NCI-H1105 treated with DMSO at 0.1 percent for 48 hours (cell line): ENCODE measurements at regions not wholly inside any gene's neighbourhood (a gene's known extent, or its start where the extent isn't known, plus 50 kb on each side); places are given as distances from the start of the nearest gene placed in this dataset.

ENCODE experiments used
- DNase-seq: peaks from one replicate; lab custom pipeline; 2025; lab: John Stamatoyannopoulos, UW

GRCh38 chr2:103496850-103497249, 735.0 kb downstream of the TMEM182 start:
- DNase-seq: no peak

DNA sequence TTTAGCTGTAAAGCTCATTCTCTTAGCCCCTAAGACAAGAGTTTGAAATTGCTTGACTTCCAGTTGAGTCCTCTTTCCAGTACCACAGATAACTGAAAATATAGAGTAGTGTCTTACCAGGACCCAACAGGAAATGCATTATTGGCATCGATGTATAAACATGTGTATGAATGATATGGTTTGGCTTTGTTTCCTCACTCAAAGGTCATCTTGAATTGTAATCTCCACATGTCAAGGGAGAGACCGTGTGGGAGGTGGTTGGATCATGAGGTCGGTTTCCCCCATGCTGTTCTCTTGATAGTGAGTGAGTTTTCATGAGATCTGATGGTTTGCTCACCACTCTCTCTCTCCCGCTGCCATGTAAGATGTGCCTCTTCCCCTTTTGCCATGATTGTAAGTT, 745.0 kb downstream of the TMEM182 start:
- no peak for DNase-seq

DNA sequence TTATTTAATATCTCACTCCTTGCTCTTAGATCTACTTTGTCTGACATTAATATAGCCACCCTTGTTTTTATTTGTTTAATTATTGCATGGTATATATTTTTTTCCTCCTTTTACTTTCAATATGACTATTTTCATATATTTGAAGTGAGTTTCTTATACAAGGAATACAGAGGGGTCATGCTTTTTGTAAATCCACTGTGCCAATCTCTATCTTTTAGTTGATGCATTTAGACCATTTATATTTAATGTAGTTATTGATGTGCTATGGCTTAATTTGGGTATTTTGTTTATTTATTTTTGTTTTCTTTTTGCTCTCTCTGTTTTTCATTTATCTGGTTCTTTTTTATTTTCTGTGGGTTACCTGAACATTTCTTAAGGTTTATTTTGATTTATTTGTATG, 750.6 kb downstream of the TMEM182 start:
- DNase-seq: no peak

- no peak for DNase-seq
These were observed 758.7 kb downstream of the TMEM182 start for GRCh38 chr2:103520547-103520946.

GRCh38 chr2:103525756-103526155, 763.9 kb downstream of the TMEM182 start:
- DNase-seq: no peak

GRCh38 chr2:103526757-103527156, 764.9 kb downstream of the TMEM182 start:
- no peak for DNase-seq

DNA sequence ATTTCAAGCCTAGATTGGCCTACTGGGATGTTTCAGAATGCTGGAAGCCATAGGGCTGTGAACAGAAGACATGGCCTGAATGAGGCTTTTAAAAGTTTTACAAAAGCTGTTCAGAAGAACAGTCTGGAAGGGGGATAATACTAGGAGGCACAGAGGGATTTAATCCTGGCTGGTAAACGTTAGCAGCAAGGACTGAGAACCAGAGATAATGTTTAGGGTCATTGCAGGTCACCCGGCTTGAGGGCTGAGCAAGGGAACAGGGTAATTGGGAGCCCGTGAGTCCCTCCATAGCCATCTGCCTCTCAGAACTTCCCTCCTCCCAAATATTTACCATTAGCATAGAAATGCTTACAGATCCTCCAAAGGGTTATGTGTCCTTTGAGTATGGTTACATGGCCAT, 765.4 kb downstream of the TMEM182 start:
- no peak for DNase-seq

- DNase-seq: no peak
These were observed 768.1 kb downstream of the TMEM182 start for GRCh38 chr2:103529798-103530502.

GRCh38 chr2:103552775-103553174, 790.9 kb downstream of the TMEM182 start:
- no peak for DNase-seq

DNA sequence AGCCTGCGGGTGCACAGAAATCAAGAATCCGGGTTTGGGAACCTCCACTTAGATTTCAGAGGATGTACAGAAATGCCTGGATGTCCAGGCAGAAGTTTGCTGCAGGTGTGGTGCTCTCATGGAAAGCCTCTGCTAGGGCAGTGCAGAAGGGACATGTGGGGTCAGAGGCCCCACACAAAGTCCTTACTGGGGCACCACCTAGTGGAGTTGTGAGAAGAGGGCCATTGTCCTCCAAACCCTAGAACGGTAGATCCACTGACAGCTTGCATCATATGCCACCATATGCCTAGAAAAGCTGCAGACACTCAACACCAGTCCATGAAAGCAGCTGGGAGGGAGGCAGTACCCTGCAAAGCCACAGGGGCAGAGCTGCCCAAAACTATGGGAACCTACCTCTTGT, 833.0 kb downstream of the TMEM182 start:
- no peak for DNase-seq

DNA sequence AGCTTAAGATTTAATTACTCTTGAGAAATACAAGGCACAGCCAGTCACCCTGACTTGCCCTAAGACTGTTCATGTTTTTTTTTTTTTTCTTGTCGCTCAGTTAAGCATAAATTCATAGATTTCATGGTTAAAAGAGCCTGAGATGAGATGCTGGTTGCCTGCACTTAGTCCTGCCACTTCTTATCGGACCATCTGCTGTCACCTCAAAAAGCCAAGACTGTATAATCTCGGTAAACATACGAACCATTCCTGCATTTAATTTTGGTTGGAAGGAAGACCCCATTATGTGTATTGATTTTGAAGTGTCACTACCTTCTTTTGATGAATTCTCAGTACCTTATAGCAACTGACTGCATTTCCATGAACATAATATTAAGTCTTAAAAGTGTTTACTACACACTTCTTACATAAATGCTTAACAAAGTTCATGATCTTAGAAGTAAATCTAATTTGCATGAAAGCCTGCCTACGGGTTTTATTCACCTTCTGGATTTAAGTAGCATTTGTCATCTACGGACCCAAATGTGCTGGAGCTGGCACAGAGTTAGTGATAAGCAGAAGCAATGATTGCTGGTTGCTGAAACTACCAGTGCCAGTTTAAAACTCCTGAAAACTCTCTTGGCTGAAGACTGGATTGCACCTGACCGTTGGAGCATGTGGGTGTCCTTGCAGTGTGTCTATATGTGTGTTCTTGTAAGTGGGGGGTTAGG, 843.4 kb downstream of the TMEM182 start:
- no peak for DNase-seq

GRCh38 chr2:103615611-103616105, 853.8 kb downstream of the TMEM182 start:
- no peak for DNase-seq

GRCh38 chr2:103616891-103617290, 855.1 kb downstream of the TMEM182 start:
- DNase-seq: no peak

GRCh38 chr2:103618112-103618511, 856.3 kb downstream of the TMEM182 start:
- DNase-seq: no peak

DNA sequence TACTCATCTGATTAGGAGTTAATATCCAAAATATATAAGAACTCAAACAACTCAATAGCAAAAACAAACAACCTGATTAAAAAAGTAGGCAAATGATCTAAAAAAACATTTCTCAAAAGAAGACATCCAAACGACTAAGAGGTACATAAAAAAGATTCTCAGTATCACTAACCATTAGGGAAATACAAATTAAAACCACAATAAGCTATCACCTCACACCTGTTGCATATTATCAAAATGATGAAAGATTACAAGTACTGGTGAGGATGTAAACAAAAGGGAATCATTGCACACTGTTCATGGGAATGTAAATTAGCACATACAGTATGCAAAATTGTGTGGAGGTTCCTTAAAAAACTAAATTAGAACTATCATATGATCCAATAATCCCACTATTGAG, 865.5 kb downstream of the TMEM182 start:
- no peak for DNase-seq

GRCh38 chr2:103638978-103639377, 877.1 kb downstream of the TMEM182 start:
- no peak for DNase-seq

DNA sequence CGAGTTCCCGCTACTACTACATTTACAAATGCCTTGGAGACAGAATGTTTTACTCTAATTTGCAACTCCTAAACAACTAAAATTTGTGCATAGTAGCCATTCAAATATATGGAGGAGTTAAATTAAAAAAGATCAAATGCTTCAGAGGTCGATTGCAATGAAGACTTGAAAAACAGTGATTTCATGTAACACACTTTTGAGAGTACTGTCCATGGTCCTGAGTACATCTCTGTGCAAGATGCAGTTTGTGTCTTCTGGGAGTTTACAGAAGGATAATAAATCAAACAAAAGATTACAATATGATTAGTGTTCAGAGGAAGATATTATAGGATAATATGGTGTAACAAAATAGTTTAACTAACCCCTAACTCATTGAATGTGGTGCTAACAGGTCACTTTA, 894.7 kb downstream of the TMEM182 start:
- DNase-seq: no peak

DNA sequence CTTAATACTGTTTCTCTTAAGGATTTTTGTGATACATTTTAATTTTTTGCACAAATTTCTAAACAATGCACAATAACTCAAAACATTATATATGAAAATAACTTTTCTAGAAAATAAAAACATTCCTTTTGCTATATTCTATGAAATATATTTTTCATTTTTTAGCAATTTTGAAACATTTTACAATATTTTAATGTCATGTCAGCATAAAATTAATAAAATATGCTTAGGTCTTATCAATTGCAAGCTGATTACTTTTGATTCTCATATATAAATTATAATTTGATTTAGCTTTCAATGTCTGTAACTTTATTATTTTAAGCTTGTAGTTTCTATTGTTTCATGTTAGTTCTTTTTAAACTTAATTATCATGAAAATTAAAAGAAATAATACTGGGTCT, 898.7 kb downstream of the TMEM182 start:
- DNase-seq: no peak

DNA sequence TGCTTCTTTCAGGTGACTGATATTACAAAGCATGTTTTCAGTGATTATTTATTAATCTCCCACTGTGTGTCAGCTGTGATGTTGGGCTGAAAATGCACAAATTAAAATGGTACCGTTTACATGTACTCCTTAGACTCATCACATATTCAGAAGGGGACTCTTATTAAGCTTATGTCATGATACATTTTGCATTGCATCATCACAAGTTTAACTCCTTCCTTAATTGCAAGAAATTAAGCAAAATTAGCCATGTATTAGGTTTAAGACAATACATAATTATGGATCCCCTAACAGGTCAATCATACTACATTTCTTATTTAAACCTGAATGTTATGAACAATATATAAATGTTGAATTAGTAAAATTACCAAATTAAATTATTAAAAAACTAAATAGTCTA, 899.1 kb downstream of the TMEM182 start:
- DNase-seq: no peak

DNA sequence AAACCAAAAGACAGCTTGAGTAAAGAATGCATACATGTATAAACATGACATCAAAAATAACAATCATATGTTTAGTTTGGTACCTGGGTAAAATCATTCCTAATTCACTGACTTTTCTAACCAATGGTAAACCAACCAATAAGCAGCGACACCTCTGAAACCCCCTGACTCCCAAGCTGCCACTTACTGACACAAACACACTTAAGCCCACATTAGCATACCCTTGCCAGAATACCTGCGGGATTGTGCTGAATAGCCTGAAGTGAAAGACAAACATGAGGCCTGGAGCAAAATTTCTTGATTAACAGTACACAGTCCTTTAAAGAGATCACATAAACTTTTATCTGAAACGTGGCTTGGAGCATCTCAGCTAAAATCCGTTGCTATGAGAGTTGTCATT, 902.9 kb downstream of the TMEM182 start:
- no peak for DNase-seq

DNA sequence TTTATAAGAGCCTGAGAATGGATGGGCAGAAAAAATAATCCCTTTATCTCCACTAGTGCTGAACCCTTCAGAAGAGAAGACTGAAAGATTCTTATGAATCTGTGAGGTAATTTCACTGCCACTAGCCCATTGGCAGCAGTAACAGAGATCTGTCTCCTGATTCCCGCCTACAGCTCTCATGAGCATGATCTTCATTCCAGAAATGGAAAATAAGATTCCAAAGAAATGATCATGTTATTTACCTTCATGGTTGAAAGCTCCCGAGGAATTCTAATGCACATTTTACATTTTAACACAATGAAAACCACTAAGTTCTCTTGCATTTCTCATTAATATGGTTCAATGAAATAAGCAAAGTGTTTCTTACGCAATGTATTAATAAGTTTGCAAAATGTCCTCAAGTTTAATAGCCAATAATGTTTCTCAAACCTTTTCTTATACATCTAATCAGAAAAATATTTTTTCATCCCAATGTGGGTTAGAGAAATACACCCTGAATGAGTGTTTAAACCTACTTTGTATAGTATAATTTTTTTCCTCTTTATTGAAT, 905.6 kb downstream of the TMEM182 start:
- no peak for DNase-seq

DNA sequence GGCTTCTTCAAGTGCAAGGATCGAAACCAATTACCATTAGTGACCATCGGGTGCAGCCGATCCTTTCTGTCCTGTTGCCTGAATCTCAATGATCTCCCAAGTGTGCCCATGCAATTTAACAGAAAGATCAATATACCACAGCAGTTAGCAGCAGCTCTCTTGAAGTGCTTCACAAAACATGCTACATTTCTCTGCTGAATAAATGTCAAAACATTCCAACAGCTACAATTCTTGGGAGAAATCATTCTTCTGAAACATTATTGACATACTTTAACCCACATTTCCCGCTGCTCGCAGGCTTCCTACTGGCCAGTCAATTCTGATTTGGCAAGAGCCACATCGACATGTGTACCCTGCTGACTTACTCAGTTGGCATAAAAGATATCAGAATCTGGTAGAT, 907.7 kb downstream of the TMEM182 start:
- no peak for DNase-seq
